Fibroblast of pulmonary artery (primary cell): ENCODE measurements at regions not wholly inside any gene's neighbourhood (a gene's known extent, or its start where the extent isn't known, plus 50 kb on each side); places are given as distances from the start of the nearest gene placed in this dataset.
"Not testable (repeated sequence)": the region's sequence is repeated elsewhere in the genome, so short reads cannot be mapped to it uniquely, and the experiment has no call there.

Experiments
- DNase-seq: peaks from one replicate; pipeline ENCODE4 v3.0.0-alpha.2; 2010; ENCODE audit warnings: low read depth
- H3K4me3 ChIP-seq: replicated peaks from 2 replicates; pipeline ENCODE4 v1.5.1; 2011; ENCODE audit warnings: low read depth, mild to moderate bottlenecking, control low read depth, low read length, moderate library complexity
- CTCF ChIP-seq: IDR thresholded peaks from 2 replicates; pipeline ENCODE4 v1.5.1; 2011; ENCODE audit warnings: mild to moderate bottlenecking, control low read depth, low read length, inconsistent platforms; ENCODE audit errors: missing control alignments

- not testable (repeated sequence) for DNase-seq, H3K4me3 ChIP-seq
Measured at GRCh38 chr7:35961260-35961659, 160.4 kb downstream of the SEPTIN7 start.

DNA sequence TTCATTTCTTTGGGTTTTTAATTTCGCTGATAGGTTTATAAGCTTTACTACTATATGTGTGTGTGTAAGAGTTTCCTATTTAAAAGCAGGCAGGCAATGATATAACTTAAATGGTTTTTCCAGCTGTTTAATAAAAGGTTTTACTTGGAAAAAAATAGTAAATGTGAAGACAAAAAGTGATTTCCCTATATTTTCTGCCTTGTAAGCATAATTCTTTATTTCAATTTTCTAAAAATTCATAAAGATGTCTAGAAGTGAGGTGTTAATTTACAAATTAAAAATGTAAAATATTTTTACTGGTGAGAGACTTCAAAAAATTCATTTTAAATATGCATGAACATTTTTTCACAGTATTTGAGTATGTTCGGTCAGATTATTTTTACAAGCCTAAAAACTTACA, 161.8 kb downstream of the SEPTIN7 start:
- not testable (repeated sequence) for H3K4me3 ChIP-seq, DNase-seq

GRCh38 chr7:35967366-35968139, 166.7 kb downstream of the SEPTIN7 start:
- DNase-seq, result no peak
- H3K4me3 ChIP-seq, result no peak overlapping the region
- no peak for TF ChIP-seq CTCF

DNA sequence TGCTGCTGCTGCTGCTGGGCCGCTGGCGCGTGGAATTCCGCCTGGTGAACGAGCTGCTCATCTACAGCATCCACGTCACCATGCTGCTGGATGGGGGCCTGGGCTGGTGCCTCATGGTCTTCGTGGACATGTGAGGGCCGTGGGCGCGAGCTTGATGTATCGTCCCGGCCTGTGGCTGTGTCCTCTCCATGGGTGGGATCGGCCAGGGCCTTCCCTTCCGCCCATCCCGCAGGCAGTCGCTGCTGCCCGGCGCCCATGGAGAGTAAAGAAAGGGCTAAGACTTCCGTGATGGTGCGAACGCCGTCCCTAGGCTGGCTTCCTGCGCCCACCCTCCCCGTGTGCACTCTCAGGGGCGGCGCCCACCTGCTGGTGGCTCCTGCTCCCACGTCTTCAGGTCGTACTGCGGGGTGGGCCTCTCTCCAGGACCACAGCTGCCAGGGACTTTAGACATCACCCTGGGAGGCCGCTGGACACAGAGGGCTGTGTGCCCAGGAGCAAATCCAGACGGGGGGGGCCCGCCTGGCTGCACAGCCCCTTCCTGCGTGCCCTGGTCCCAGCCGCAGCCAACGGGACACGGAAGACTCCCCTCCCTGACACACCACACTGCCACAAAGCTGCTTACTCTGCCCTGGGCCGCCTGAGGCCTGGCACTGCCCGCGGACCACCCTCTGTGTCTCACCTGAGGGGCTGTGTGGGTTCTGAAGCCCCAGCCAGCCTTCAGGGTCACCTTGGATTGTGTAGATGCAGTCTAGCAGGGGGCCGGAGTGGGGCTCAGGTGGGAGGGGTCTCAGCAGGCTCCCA, 167.5 kb downstream of the SEPTIN7 start:
- no peak overlapping the region for H3K4me3 ChIP-seq
- no peak for DNase-seq
- TF ChIP-seq CTCF, result no peak

DNA sequence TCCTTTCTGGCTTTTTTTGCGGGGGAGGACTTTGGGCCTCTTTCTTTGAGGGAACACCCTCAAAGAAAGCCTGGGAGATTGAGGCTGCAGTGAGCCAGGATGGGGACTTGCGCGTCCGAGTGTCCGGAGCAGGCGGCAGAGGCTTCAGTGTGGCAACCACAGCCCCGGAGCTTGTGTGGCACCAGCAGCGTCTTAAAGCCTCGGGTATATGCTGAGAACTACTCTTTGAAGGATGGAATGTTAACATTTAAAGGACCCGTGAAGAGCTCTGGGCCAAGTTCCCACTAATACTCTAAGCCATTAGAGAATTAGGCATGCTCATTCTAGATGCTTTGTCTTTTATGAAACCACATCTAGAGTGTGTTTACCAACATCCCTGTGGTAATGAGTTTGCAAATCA, 168.2 kb downstream of the SEPTIN7 start:
- H3K4me3 ChIP-seq, result no peak overlapping the region
- no peak for DNase-seq
- TF ChIP-seq CTCF, result no peak

DNA sequence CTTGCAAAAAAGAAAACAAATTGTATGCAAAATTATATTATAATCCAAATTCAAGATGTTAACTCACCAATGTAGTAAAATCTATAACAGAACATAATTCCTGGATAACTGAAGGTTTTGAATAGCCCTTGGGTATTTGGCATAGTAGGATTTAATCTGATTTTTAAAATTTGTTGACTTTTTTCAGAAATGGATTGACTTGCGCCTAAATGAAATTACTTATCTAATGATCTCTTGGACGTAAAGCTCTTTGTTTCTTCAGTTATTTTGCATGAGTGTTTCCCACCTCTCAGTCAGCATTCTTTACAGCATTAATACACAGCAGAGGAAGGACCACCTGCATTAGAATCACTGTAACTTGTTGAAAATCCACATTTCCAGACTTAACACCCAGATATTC, 169.6 kb downstream of the SEPTIN7 start:
- no peak overlapping the region for H3K4me3 ChIP-seq
- DNase-seq, result no peak
- no peak for TF ChIP-seq CTCF

DNA sequence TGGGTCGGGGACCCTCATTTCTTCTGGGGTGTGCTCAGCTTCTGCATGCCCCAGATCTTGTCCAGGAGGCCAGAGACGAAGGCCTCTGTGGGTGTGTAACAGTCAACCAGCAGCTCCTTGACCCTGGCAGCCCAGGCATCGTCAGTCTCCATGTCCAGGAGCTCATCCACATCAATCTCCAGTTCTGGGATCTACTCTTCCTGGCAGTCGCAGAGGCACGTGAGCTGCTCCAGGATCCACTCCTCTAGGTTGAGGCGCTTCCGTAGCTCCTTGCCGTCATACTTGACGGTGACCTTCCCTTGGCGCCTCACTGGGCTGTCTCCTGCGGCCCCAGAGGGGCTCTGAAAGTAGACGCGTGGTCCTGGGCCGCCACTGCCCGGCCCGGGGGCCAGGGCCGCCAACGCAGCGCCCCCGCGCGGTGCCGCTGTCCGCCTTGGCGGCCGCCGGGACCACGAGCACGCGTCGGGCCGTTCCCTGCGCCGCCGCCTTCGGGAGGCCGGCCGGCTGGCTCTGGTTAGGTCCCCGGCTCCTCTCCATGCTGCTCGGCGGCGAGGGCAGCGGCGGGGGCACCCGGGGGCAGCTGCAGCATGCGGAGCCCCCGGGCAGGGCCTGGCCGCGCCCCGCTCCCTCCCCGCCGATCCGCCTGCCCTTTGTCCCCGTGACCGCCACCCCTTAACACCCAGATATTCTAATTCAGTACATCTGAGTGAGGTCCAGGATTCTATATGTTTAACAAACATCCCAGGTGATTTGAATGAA, 170.5 kb downstream of the SEPTIN7 start:
- no peak for DNase-seq
- no peak for TF ChIP-seq CTCF
- no peak overlapping the region for H3K4me3 ChIP-seq
